Psoas muscle (tissue), 7 donors: ENCODE measurements at regions not wholly inside any gene's neighbourhood (a gene's known extent, or its start where the extent isn't known, plus 50 kb on each side); places are given as distances from the start of the nearest gene placed in this dataset.

Experiments used
- ATAC-seq, 4 donors: fragments of 200-7000 bp; cut with Tn5 transposase; one replicate each; pipeline ENCODE4 v1.9.1; 2020; ENCODE audit warnings: moderate library complexity in 3 of 4, mild to moderate bottlenecking in 2 of 4
- DNase-seq, 2 donors: peaks; one replicate each; pipeline ENCODE4 v3.0.0-alpha.2; 2020
- H3K27ac ChIP-seq: fragments of 200-600 bp; one replicate; pipeline ENCODE4 v1.8.0; 2022
- H3K27me3 ChIP-seq, 3 donors: fragments of 200-600 bp in 1 of 3; one replicate each; pipeline versions ENCODE4 v1.6.1 to v1.8.0; 2013 to 2022; ENCODE audit warnings: low read length in 2 of 3, mild to moderate bottlenecking in 2 of 3, moderate library complexity in 1 of 3; ENCODE audit not compliant: insufficient read depth in 3 of 3
- H3K36me3 ChIP-seq, 2 donors: fragments of 200-600 bp in 1 of 2; one replicate each; pipeline versions ENCODE4 v1.6.1 to v1.8.0; 2013 to 2022; ENCODE audit warnings: low read depth in 1 of 2, mild to moderate bottlenecking in 1 of 2, moderate library complexity in 1 of 2; ENCODE audit not compliant: insufficient read depth in 1 of 2
- H3K4me1 ChIP-seq: fragments of 200-600 bp; one replicate; pipeline ENCODE4 v1.8.0; 2022
- H3K4me3 ChIP-seq: fragments of 200-600 bp; one replicate; pipeline ENCODE4 v1.8.0; 2022; ENCODE audit warnings: mild to moderate bottlenecking
- H3K9me3 ChIP-seq: fragments of 200-600 bp; one replicate; pipeline ENCODE4 v1.8.0; 2022
- WGBS, 3 donors: extraction: QIAGEN DNeasy Blood & Tissue Kit; methylation state at CpG; one replicate each; pipeline versions ENCODE4 v1.1.6 to v1.1.7; 2013; 5-methylcytosine and 5-hydroxymethylcytosine counted together
- intact Hi-C, 2 donors: fragments of 100-400 bp; cut with DNase I; formaldehyde crosslinking; loops; one replicate each; pipeline versions ENCODE4 v1.11.0 to v1.14.2; 2022
- TF ChIP-seq, protein P1 (sequence below): fragments of 200-600 bp; IDR thresholded peaks from one replicate; pipeline ENCODE4 v1.8.0; 2022; ENCODE audit warnings: antibody characterized with exemption
- donor health status: healthy with polysubstance abuse.
- donor health status: DM: no; HTN: no; CAD: no; lungs with moderate emphysema.
- donor health status: Bipolar disorder and iron deficiency.
- donor health status: healthy.
- donor health status: DM: yes; HTN: yes; CAD: no.
- donor health status: DM: no; HTN: no; CAD: no.
- donor health status: DM: yes; HTN: yes; CAD: no.

- intact Hi-C loops = no loop called here
- ATAC-seq (no peak), DNase-seq (no peak)
- Histone ChIP-seq H3K27me3 (no peaks in the 10 kb centered on the region), H3K9me3 (no peaks in the 10 kb centered on the region), H3K4me1 (no peaks in the 10 kb centered on the region), H3K4me3 (no peak overlapping the region), H3K36me3 (no peaks in the 10 kb centered on the region), H3K27ac (no peak overlapping the region)
- WGBS, 3 donors = 55 to 65% (median 61%) methylated on average over 5 of the region's 5 CpGs
- TF ChIP-seq, protein P1, sequence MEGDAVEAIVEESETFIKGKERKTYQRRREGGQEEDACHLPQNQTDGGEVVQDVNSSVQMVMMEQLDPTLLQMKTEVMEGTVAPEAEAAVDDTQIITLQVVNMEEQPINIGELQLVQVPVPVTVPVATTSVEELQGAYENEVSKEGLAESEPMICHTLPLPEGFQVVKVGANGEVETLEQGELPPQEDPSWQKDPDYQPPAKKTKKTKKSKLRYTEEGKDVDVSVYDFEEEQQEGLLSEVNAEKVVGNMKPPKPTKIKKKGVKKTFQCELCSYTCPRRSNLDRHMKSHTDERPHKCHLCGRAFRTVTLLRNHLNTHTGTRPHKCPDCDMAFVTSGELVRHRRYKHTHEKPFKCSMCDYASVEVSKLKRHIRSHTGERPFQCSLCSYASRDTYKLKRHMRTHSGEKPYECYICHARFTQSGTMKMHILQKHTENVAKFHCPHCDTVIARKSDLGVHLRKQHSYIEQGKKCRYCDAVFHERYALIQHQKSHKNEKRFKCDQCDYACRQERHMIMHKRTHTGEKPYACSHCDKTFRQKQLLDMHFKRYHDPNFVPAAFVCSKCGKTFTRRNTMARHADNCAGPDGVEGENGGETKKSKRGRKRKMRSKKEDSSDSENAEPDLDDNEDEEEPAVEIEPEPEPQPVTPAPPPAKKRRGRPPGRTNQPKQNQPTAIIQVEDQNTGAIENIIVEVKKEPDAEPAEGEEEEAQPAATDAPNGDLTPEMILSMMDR = no peak
Measured at GRCh38 chr11:42544726-42545125, 767.1 kb upstream of the API5 start.

DNA sequence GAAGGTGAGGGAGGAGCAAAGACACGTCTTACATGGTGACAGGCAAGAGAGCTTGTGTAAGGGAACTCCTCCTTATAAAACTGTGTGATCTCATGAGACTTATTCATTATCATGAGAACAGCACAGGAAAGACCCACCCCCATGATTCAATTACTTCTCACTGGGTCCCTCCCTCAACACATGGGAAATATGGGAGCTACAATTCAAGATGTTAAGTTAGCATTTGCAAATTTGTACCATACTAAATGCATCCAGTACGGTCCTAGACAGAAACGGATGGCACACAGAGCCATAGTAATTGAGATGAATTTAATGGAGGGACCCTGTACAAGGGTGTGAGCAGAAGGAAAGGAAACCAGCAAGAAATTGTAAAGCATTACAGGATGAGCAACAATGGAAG is 765.8 kb upstream of the API5 start:
- WGBS, 3 donors = 63 to 75% (median 63%) methylated on average over 3 of the region's 3 CpGs

DNA sequence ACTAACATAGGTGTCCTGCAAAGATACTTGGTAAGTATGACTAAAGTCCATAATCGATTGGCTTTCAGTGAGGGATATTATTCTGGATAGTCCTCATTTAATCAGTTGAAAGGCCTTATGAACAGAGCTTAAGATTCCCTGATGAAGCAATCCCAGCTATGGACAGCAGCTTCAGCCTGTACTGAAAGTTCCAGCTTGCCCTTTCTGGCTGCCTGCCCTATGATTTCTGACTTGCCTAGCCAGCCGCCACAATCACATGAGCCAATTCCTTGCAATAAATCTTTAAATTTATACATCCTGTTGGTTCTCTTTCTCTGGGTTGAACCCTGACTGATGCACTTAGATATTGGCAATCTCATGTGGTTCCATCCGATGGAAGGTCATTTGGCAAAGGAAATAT is 759.0 kb upstream of the API5 start:
- Histone ChIP-seq H3K4me1 (no peaks in the 10 kb centered on the region), H3K4me3 (no peak overlapping the region), H3K27me3 (no peaks in the 10 kb centered on the region), H3K9me3 (no peaks in the 10 kb centered on the region), H3K27ac (no peak overlapping the region), H3K36me3 (no peaks in the 10 kb centered on the region)
- ATAC-seq (no peak), DNase-seq (no peak)
- WGBS, 3 donors = 63 to 72% (median 70%) methylated on average over 3 of the region's 3 CpGs
- intact Hi-C loops = no loop called here
- TF ChIP-seq, protein P1 = no peak

More for the DNA sequence above, 765.8 kb upstream of the API5 start:
- DNase-seq (no peak), ATAC-seq (no peak)
- intact Hi-C loops = no loop called here
- Histone ChIP-seq H3K9me3 (no peaks in the 10 kb centered on the region), H3K36me3 (no peaks in the 10 kb centered on the region), H3K4me3 (no peak overlapping the region), H3K4me1 (no peaks in the 10 kb centered on the region), H3K27ac (no peak overlapping the region), H3K27me3 (no peaks in the 10 kb centered on the region)
- TF ChIP-seq, protein P1 = no peak

DNA sequence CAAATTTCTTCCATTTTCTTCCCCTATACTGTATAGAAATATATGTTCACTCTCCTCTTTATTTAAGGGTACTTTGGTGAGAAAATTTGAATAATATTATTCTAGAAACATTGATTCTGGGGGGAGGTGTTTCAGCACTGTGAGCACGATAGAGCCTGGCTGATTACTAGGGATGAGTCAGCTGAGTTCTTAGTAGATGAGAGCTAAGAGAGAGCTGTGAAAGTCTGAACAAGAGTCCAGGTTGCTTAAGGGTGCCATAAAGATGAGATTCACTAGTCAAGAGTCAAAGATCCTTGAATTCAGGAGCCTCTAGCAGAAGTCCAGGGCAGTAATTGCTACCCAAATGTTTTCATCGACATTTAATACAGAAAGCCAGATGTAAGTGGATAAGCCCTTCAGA is 756.6 kb upstream of the API5 start:
- Histone ChIP-seq H3K4me3 (no peak overlapping the region), H3K27me3 (no peaks in the 10 kb centered on the region), H3K36me3 (no peaks in the 10 kb centered on the region), H3K9me3 (no peaks in the 10 kb centered on the region), H3K4me1 (no peaks in the 10 kb centered on the region), H3K27ac (no peak overlapping the region)
- intact Hi-C loops = no loop called here
- WGBS, 3 donors = 55 to 74% (median 70%) methylated on average over 2 of the region's 2 CpGs
- DNase-seq (no peak), ATAC-seq (no peak)
- TF ChIP-seq, protein P1 = no peak

DNA sequence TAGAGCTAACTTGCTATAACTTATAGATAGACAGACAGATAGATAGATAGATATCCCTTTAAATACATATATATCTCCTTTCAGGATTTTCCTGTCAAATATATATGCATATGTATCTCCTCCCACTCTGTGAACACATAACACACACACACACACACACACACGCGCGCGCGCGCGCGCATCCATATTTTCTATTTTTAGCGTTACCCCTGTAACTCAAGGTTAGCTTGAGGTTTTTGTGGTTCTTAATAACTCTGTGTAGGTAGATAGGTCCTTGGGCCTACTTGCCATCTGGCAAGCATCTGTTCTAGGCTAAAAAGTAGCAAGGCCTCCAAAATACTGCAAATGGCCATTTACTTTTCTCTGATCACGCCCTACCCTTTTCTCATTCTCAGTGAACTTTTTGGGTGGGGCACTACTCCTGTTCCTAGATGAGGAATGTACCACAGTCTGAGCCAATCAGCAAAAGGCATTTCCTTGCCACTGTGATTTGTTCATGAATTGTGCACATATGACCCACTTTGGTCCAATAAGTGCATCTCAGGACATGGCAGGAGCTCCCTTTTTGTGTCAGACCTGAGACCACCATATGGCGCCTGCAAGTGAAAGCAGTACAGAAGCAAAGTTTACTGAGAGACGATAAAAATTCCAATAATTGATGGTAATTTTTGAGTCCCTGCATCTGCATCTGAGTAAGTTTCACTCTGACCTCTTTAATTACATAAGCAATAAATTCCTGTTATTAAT is 740.5 kb upstream of the API5 start:
- WGBS, 3 donors = 61 to 80% (median 80%) methylated on average over 12 of the region's 12 CpGs
- Histone ChIP-seq H3K4me1 (no peaks in the 10 kb centered on the region), H3K9me3 (peaks cover 9% of the 10 kb centered on the region), H3K36me3 (no peaks in the 10 kb centered on the region), H3K27me3 (no peaks in the 10 kb centered on the region), H3K4me3 (no peak overlapping the region), H3K27ac (no peak overlapping the region)
- intact Hi-C loops = no loop called here
- TF ChIP-seq, protein P1 = no peak
- ATAC-seq (no peak), DNase-seq (no peak)
